Right renal pelvis (tissue), 4 donors: ENCODE measurements at regions not wholly inside any gene's neighbourhood (a gene's known extent, or its start where the extent isn't known, plus 50 kb on each side); places are given as distances from the start of the nearest gene placed in this dataset.
"Not testable (repeated sequence)": the region's sequence is repeated elsewhere in the genome, so short reads cannot be mapped to it uniquely, and the experiment has no call there.

Source experiments
- DNase-seq, 4 donors: peaks; one replicate each; pipeline ENCODE4 v3.0.0-alpha.2; 2013; ENCODE audit warnings: low read depth in 4 of 4, low spot score in 3 of 4, missing footprints in 1 of 4

GRCh38 chr5:106508894-106509293, 1161.8 kb downstream of the EFNA5 start:
- no peak for DNase-seq

- DNase-seq, result no peak
These were observed 1176.8 kb downstream of the EFNA5 start for GRCh38 chr5:106493910-106494309.

GRCh38 chr5:106489004-106489403, 1181.7 kb downstream of the EFNA5 start:
- DNase-seq, result no peak

GRCh38 chr5:106488407-106488806, 1182.3 kb downstream of the EFNA5 start:
- DNase-seq, result no peak

DNA sequence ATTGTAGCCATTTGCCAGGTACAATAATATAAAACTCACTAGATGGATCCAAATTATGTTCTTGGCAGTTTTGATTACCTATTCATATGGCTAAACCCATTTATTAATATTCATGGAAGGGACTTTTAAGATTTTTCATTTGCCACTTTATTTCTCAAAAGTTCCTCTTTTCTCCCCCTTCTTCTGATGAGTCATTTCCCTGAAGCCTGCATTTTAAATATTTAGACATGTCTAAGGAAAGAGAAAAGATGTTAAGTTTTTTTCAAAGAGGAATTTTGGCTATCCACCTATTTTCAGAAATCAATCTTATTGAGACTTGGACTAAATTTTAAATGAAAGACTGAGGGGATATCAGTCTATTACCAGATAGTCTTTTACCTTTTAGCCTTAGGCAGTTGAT, 1189.4 kb downstream of the EFNA5 start:
- DNase-seq, result no peak

- DNase-seq, result no peak
These were observed 1194.1 kb downstream of the EFNA5 start for GRCh38 chr5:106476630-106477029.

DNA sequence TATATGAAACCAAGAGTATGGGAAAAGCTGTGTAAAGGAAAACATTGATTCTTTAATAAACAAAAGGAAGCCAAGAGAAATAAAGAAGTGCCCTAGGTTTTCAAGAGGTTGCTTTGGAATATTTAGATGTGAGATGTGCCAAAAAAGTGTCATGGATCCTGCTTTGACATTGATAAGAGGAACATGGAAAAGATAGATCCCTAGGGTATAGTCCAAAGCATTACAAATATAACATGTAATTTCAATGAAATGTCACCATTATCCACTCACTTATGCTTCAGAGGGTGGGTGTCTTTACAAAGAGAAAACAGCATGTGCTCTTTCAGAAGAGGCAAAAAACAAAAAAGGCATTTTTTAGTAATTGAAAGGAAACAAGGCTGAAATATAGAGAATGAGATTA, 1196.7 kb downstream of the EFNA5 start:
- DNase-seq, result no peak

DNA sequence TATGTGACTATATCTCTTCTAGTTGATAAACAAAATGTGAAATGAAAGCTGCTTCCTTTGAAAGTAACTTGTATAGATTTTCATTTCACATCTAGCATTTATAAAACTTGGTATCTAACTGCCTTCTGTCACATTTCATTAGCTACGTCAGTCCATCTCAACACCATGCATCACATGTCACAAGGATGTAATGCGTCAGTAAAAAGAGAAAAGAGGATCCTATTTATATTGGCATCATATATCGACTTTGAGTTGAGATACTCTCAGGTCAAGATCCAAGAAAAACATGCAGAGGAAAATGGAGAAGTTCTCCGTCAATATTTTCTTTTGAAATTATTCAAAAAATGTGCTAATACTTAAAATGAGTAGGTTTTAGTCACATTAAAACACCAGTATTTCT, 1211.2 kb downstream of the EFNA5 start:
- DNase-seq, result no peak

GRCh38 chr5:106454651-106455415, 1215.9 kb downstream of the EFNA5 start:
- DNase-seq, result peak in 2 of 4 donors; percentile 8 to 18

- DNase-seq, result no peak
These were observed 1216.7 kb downstream of the EFNA5 start for GRCh38 chr5:106454050-106454449.

- DNase-seq, result no peak
These were observed 1218.7 kb downstream of the EFNA5 start for GRCh38 chr5:106451998-106452397.

DNA sequence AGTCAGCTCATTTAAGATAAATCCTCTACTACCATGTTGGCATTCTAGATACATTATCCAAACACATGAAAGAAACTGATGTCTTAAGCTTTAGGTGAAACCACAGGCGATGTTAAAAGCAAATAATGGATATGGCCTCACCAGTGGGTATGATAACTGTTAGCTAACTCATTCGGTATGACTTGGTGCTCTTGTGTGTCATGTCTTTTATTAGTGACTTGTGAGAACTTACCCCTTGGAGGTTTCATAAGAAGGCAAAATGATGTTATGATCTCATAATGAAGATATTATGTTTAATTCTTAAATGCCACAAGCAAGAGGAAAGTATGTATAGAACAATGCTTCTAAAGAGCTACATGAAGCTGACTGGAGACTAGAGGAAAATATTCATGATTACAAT, 1227.0 kb downstream of the EFNA5 start:
- no peak for DNase-seq

- DNase-seq, result no peak
These were observed 1235.6 kb downstream of the EFNA5 start for GRCh38 chr5:106435185-106435584.

GRCh38 chr5:106430733-106431132, 1240.0 kb downstream of the EFNA5 start:
- not testable (repeated sequence) for DNase-seq

- no peak for DNase-seq
These were observed 1247.4 kb downstream of the EFNA5 start for GRCh38 chr5:106423109-106423897.

GRCh38 chr5:106420102-106420501, 1250.6 kb downstream of the EFNA5 start:
- no peak for DNase-seq

DNA sequence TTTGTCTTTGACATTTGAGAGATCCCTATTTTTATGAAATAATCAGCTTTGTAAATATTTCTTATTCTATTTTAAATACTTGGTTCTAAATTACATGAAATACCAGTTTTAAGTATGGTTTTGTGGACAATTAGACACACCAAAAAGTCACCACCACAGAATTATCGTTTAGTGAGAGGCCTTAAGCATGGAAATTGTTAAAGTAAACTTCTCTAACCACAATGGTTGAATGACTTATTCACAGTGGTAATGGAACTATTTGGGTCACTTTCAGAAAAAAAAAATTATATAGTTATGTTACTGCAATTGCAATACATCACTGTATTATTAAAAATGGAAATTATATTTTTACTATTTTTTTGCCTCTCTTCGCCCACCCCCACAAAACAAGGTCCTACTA, 1252.5 kb downstream of the EFNA5 start:
- DNase-seq, result no peak

DNA sequence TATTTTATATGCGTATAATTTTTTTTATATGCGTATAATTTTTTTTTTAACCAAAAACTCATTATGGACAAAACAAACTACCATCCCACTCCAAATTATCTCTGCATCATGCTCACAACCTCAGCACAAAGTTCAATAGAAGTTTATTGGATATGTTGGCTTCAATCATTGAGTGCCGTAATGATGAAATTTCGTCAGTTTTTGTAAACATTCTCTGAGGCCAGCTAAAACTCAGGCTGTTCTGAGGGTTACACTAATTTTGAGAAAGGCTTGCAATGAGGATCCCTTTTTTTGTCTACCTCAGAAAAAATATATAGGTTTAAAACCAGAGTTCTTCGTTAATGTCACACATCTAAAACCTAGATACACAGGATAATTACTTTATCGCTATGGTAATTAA, 1253.2 kb downstream of the EFNA5 start:
- no peak for DNase-seq

- DNase-seq, result no peak
These were observed 1253.6 kb downstream of the EFNA5 start for GRCh38 chr5:106417163-106417562.

- no peak for DNase-seq
These were observed 1255.2 kb downstream of the EFNA5 start for GRCh38 chr5:106415541-106415940.

- DNase-seq, result no peak
These were observed 1256.4 kb downstream of the EFNA5 start for GRCh38 chr5:106414342-106414741.

DNA sequence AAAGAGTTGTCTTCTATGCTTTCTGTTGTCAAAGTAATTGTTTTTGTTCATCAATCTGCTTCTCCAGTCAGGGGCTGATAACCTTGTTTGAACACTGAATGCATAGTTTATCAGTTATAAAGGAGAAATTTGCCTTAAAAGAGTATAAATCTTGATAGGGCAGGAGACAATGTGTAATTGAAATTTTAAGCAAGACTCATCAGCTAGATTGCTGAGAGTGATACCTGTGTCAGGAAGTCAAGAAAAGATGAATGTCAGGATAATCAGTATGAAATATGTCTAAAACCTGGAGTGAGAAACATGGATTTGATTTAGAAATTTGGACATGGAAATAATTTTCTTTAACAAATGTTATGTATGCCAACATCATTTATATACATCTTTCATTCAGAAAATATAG, 1258.1 kb downstream of the EFNA5 start:
- DNase-seq, result no peak
